Naive thymus-derived CD4-positive, alpha-beta T cell (primary cell): ENCODE measurements at regions not wholly inside any gene's neighbourhood (a gene's known extent, or its start where the extent isn't known, plus 50 kb on each side); places are given as distances from the start of the nearest gene placed in this dataset.

ENCODE experiments used
- ATAC-seq: fragments of 150-1000 bp; cut with Tn5 transposase; 2 replicates; pipeline ENCODE4 v1.10.0; 2021; ENCODE audit warnings: mild to moderate bottlenecking, moderate library complexity
- CTCF ChIA-PET: fragments of 350-600 bp; sonication (Branson Sonifier 250); formaldehyde crosslinking; loops from one replicate; lab custom pipeline; 2021; ENCODE audit warnings: antibody characterized with exemption; lab: Charles Lee
- POLR2A ChIA-PET: fragments of 350-600 bp; sonication (Branson Sonifier 250); formaldehyde crosslinking; loops from one replicate; lab custom pipeline; 2021; ENCODE audit warnings: antibody characterized with exemption, inconsistent platforms; lab: Charles Lee
- DNase-seq, 9 donors: peaks; one replicate each; pipeline versions ENCODE4 v3.0.0 to v3.0.0-alpha.2; 2020 to 2022; ENCODE audit warnings: mixed read lengths in 1 of 9
- H3K27ac ChIP-seq: one replicate; pipeline ENCODE4 v1.7.0; 2013; ENCODE audit warnings: mild to moderate bottlenecking, low read depth, low read length, moderate library complexity
- H3K27me3 ChIP-seq, 2 donors: one replicate each; pipeline ENCODE4 v1.7.0; 2013; ENCODE audit warnings: low read length in 2 of 2, mild to moderate bottlenecking in 2 of 2, moderate library complexity in 2 of 2; ENCODE audit not compliant: control insufficient read depth in 2 of 2, insufficient read depth in 2 of 2
- H3K36me3 ChIP-seq, 3 experiments: 1 replicate in 2 of 3; 2 replicates in 1 of 3; pipeline ENCODE4 v1.7.0; 2013; ENCODE audit warnings: low read length in 3 of 3, mild to moderate bottlenecking in 3 of 3, moderate library complexity in 1 of 3; ENCODE audit not compliant: insufficient read depth in 3 of 3, control insufficient read depth in 2 of 3
- H3K4me1 ChIP-seq, 2 donors: one replicate each; pipeline ENCODE4 v1.7.0; 2013; ENCODE audit warnings: low read length in 2 of 2, mild to moderate bottlenecking in 2 of 2, moderate library complexity in 1 of 2; ENCODE audit not compliant: control insufficient read depth in 2 of 2, insufficient read depth in 2 of 2
- H3K4me3 ChIP-seq: 2 replicates; pipeline ENCODE4 v1.7.0; 2013; ENCODE audit warnings: mild to moderate bottlenecking, low read length
- H3K9me3 ChIP-seq, 3 experiments: 1 replicate in 2 of 3; 2 replicates in 1 of 3; pipeline ENCODE4 v1.7.0; 2013; ENCODE audit warnings: low read length in 3 of 3; ENCODE audit not compliant: control insufficient read depth in 2 of 3
- H3K27ac Mint-ChIP-seq, 9 donors: one replicate each; pipeline ENCODE4 v1.8.0; 2020 to 2022; ENCODE audit warnings: mixed read lengths in 9 of 9, mild to moderate bottlenecking in 8 of 9, moderate library complexity in 5 of 9, inconsistent platforms in 2 of 9
- H3K27me3 Mint-ChIP-seq, 5 donors: one replicate each; pipeline ENCODE4 v1.8.0; 2021 to 2022; ENCODE audit warnings: mixed read lengths in 5 of 5, mild to moderate bottlenecking in 1 of 5
- H3K36me3 Mint-ChIP-seq, 5 donors: one replicate each; pipeline ENCODE4 v1.8.0; 2020 to 2022; ENCODE audit warnings: mixed read lengths in 5 of 5, mild to moderate bottlenecking in 3 of 5, inconsistent platforms in 1 of 5
- H3K4me1 Mint-ChIP-seq, 7 donors: one replicate each; pipeline ENCODE4 v1.8.0; 2020 to 2022; ENCODE audit warnings: mixed read lengths in 7 of 7, mild to moderate bottlenecking in 3 of 7, inconsistent platforms in 1 of 7
- H3K4me3 Mint-ChIP-seq, 10 donors: one replicate each; pipeline ENCODE4 v1.8.0; 2020 to 2022; ENCODE audit warnings: mild to moderate bottlenecking in 10 of 10, mixed read lengths in 10 of 10, moderate library complexity in 6 of 10, inconsistent platforms in 2 of 10
- H3K9me3 Mint-ChIP-seq, 11 donors: one replicate each; pipeline ENCODE4 v1.8.0; 2020 to 2022; ENCODE audit warnings: mixed read lengths in 11 of 11, mild to moderate bottlenecking in 4 of 11, inconsistent platforms in 1 of 11, moderate library complexity in 1 of 11
- intact Hi-C, 2 donors: fragments of 100-400 bp; cut with micrococcal nuclease; formaldehyde crosslinking; loops; one replicate each; pipeline ENCODE4 v1.15.1; 2023

DNA sequence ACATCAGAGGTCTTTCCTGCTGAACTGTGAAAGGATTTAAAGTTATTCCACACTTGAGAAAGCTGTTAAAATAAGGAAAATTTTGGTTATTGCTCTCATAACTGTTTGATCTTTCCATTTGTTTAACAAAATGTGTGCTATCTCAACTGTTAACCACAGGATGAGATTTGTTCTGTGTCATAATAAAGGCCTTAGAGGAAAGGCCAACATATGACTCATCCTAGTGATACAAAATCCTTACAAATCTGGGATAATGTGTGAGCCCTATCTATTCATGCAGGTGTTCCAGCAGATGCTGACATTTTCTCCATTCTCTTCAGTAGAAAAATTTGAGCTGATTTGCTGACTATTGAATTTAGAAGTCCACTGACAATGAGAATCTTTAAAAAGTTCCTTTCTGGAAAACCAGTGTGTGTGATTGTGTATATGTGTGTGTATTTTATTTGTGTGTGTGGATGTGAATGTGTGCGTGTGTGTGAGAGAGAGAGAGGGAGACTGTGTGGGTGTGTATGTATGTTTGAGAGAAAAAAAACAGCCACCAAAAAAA, 1111.9 kb upstream of the GYPC start:
- intact Hi-C loops, result no loop called here
- ATAC-seq (no peak), DNase-seq (no peak)
- no peaks in the 10 kb centered on the region for H3K27me3 Mint-ChIP-seq
- ChIA-PET CTCF (no interaction called here), POLR2A (no interaction called here)
- no peaks in the 10 kb centered on the region for H3K4me1 Mint-ChIP-seq
- no peaks in the 10 kb centered on the region for H3K36me3 ChIP-seq
- H3K27me3 ChIP-seq, result no peaks in the 10 kb centered on the region
- no peaks in the 10 kb centered on the region for H3K9me3 ChIP-seq
- H3K4me3 ChIP-seq, result no peak overlapping the region
- H3K4me3 Mint-ChIP-seq, result no peak overlapping the region
- H3K27ac ChIP-seq, result no peak overlapping the region
- H3K9me3 Mint-ChIP-seq, result peaks cover 0 to 23% (median 7%) of the 10 kb centered on the region in 11 donors
- H3K27ac Mint-ChIP-seq, result no peak overlapping the region
- H3K4me1 ChIP-seq, result no peaks in the 10 kb centered on the region
- H3K36me3 Mint-ChIP-seq, result peaks cover 0 to 3% (median 0%) of the 10 kb centered on the region in 5 donors

DNA sequence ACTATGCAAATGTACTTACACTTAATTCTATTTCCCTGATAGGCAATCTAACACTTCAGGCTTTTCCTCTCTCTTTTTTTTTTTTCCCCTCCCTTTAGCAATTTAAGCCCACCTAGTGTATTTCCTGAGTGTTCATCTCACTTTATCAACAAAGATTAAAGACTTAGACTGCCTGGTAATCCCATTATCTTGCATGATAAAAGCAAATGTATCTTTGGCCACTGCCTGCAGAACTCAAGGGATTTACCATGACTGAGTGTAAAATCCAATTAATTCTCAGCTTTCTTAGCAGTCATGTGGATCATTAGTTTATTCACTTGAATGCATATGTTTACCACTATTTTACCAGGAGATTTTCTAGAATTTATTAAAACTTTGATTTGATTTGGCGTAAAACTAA, 1102.2 kb upstream of the GYPC start:
- no peaks in the 10 kb centered on the region for H3K4me1 Mint-ChIP-seq
- ATAC-seq (no peak), DNase-seq (no peak)
- Histone ChIP-seq H3K27ac (no peak overlapping the region), H3K9me3 (no peaks in the 10 kb centered on the region), H3K27me3 (no peaks in the 10 kb centered on the region), H3K36me3 (no peaks in the 10 kb centered on the region), H3K4me3 (no peak overlapping the region), H3K4me1 (no peaks in the 10 kb centered on the region)
- H3K27me3 Mint-ChIP-seq, result no peaks in the 10 kb centered on the region
- ChIA-PET POLR2A (no interaction called here), CTCF (no interaction called here)
- no peaks in the 10 kb centered on the region for H3K36me3 Mint-ChIP-seq
- H3K9me3 Mint-ChIP-seq, result peaks cover 1 to 16% (median 5%) of the 10 kb centered on the region in 11 donors
- intact Hi-C loops, result no loop called here
- H3K4me3 Mint-ChIP-seq, result no peak overlapping the region
- H3K27ac Mint-ChIP-seq, result no peak overlapping the region

GRCh38 chr2:125554956-125555355, 1101.0 kb upstream of the GYPC start:
- Mint-ChIP-seq H3K27ac (no peak overlapping the region), H3K4me3 (no peak overlapping the region), H3K4me1 (no peaks in the 10 kb centered on the region), H3K27me3 (no peaks in the 10 kb centered on the region), H3K9me3 (peaks cover 0 to 10% (median 5%) of the 10 kb centered on the region in 11 donors), H3K36me3 (no peaks in the 10 kb centered on the region)
- Histone ChIP-seq H3K4me1 (no peaks in the 10 kb centered on the region), H3K4me3 (no peak overlapping the region), H3K27me3 (no peaks in the 10 kb centered on the region), H3K36me3 (no peaks in the 10 kb centered on the region), H3K9me3 (no peaks in the 10 kb centered on the region), H3K27ac (no peak overlapping the region)
- ChIA-PET CTCF (no interaction called here), POLR2A (no interaction called here)
- ATAC-seq (no peak), DNase-seq (no peak)
- intact Hi-C loops, result no loop called here

DNA sequence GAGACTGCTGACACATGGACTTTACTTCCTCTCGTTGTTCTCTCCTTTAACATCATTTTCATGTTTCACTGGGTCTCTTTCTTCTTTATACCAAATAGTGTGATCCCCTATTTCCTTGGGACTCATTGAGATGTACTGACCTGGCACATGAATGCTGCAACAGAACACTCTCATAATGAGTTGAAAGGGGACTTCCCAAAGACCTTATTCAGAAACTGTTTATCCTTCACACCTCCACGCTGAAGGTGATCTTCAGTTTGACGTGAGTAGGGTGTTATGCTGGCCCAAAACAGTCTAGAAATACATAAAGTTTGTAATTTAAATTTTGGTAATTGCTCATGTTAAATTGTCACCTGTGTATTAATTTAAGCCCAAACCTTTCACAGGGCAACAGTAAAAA, 1096.8 kb upstream of the GYPC start:
- no peak overlapping the region for H3K27ac Mint-ChIP-seq

GRCh38 chr2:125560855-125561254, 1095.1 kb upstream of the GYPC start:
- H3K4me3 Mint-ChIP-seq, result no peak overlapping the region

More for the DNA sequence above, 1096.8 kb upstream of the GYPC start:
- H3K4me3 Mint-ChIP-seq, result no peak overlapping the region
- H3K9me3 ChIP-seq, result no peaks in the 10 kb centered on the region
- no peaks in the 10 kb centered on the region for H3K27me3 Mint-ChIP-seq
- CTCF ChIA-PET, result no interaction called here
- H3K9me3 Mint-ChIP-seq, result peaks cover 0 to 13% (median 3%) of the 10 kb centered on the region in 11 donors
- POLR2A ChIA-PET, result no interaction called here
- no peaks in the 10 kb centered on the region for H3K36me3 Mint-ChIP-seq
- DNase-seq (no peak), ATAC-seq (no peak)
- no peaks in the 10 kb centered on the region for H3K36me3 ChIP-seq
- no peaks in the 10 kb centered on the region for H3K27me3 ChIP-seq
- H3K4me3 ChIP-seq, result no peak overlapping the region
- H3K4me1 Mint-ChIP-seq, result no peaks in the 10 kb centered on the region
- H3K4me1 ChIP-seq, result no peaks in the 10 kb centered on the region
- no peak overlapping the region for H3K27ac ChIP-seq
- intact Hi-C loops, result no loop called here

DNA sequence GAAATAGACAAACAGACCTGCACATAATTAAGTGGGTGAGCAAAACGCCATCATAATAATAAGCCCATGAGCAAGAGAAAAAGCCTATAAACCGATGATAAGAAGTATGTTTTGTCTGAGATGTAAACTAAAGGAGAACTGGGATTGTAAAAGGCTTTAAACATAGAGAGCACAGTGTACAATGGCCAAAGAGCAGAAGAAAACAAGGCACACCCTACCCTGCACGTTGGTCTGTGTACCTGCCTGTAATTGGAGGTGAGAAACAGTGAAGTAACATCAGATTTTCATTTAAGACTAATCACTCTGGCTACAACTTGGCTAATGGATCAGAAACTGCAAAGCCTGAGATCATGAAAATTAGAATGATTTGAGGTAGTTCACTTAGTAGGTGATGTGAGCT, 1094.7 kb upstream of the GYPC start:
- no peak for ATAC-seq
- no peaks in the 10 kb centered on the region for H3K9me3 ChIP-seq
- no peaks in the 10 kb centered on the region for H3K36me3 ChIP-seq
- H3K4me1 ChIP-seq, result no peaks in the 10 kb centered on the region
- intact Hi-C loops, result no loop called here
- Mint-ChIP-seq H3K27me3 (no peaks in the 10 kb centered on the region), H3K9me3 (peaks cover 0 to 12% (median 3%) of the 10 kb centered on the region in 11 donors), H3K27ac (no peak overlapping the region), H3K4me1 (no peaks in the 10 kb centered on the region), H3K36me3 (no peaks in the 10 kb centered on the region), H3K4me3 (no peak overlapping the region)
- no peak for DNase-seq
- no peak overlapping the region for H3K27ac ChIP-seq
- no peaks in the 10 kb centered on the region for H3K27me3 ChIP-seq
- ChIA-PET CTCF (no interaction called here), POLR2A (no interaction called here)
- no peak overlapping the region for H3K4me3 ChIP-seq

More at GRCh38 chr2:125560855-125561254, 1095.1 kb upstream of the GYPC start:
- Histone ChIP-seq H3K27me3 (no peaks in the 10 kb centered on the region), H3K36me3 (no peaks in the 10 kb centered on the region), H3K9me3 (no peaks in the 10 kb centered on the region), H3K27ac (no peak overlapping the region), H3K4me1 (no peaks in the 10 kb centered on the region), H3K4me3 (no peak overlapping the region)
- ATAC-seq (no peak), DNase-seq (no peak)
- POLR2A ChIA-PET, result no interaction called here
- Mint-ChIP-seq H3K27me3 (no peaks in the 10 kb centered on the region), H3K27ac (no peak overlapping the region), H3K36me3 (no peaks in the 10 kb centered on the region), H3K4me1 (no peaks in the 10 kb centered on the region), H3K9me3 (peaks cover 0 to 8% (median 3%) of the 10 kb centered on the region in 11 donors)
- intact Hi-C loops, result no loop called here
- CTCF ChIA-PET, result no interaction called here

DNA sequence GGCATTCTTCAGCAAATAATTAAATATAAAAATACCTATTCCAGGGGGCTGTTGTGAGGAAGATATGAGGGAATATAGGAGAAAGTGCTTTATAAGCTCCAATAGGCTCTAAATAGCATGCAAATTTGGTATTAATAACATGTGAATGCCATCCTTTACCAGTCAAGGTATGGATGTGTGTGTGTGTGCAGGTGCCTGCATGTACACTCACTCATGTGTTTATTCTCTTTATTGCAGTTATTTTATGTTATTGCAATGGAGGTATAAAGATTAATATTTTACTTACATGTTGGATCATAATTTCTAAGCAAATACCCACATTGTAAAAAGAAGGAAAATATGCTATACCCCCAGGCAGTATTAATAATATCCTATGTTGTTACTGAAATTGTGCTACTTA, 1093.0 kb upstream of the GYPC start:
- no peak overlapping the region for H3K27ac ChIP-seq
- ATAC-seq, result no peak
- no peaks in the 10 kb centered on the region for H3K4me1 ChIP-seq
- no peak for DNase-seq
- no peaks in the 10 kb centered on the region for H3K36me3 ChIP-seq
- POLR2A ChIA-PET, result no interaction called here
- intact Hi-C loops, result no loop called here
- no peaks in the 10 kb centered on the region for H3K4me1 Mint-ChIP-seq
- peaks cover 0 to 18% (median 4%) of the 10 kb centered on the region in 11 donors for H3K9me3 Mint-ChIP-seq
- H3K4me3 ChIP-seq, result no peak overlapping the region
- H3K27ac Mint-ChIP-seq, result no peak overlapping the region
- no peaks in the 10 kb centered on the region for H3K9me3 ChIP-seq
- no peaks in the 10 kb centered on the region for H3K36me3 Mint-ChIP-seq
- H3K4me3 Mint-ChIP-seq, result no peak overlapping the region
- no peaks in the 10 kb centered on the region for H3K27me3 Mint-ChIP-seq
- no peaks in the 10 kb centered on the region for H3K27me3 ChIP-seq
- CTCF ChIA-PET, result no interaction called here
